ENCODE measurements at regions not wholly inside any gene's neighbourhood (a gene's known extent, or its start where the extent isn't known, plus 50 kb on each side); places are given as distances from the start of the nearest gene placed in this dataset.

DNA sequence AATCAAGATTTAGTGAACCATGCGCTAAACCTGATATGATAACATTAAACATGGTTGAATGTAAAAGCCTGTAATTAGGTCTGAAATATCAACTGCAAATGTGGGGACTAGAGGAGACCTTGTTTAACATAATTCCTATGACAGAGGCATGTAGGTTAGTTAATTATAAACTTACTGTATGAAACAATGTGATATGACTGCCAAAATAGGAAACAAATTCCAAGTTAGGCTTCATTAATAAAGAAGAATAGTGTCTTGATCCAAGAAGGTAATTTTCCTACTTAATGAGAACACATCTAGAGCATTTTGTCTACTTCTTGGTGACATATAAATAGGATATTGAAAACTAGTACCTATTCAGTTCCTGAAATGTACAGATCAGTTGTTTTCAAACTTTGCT, 136.2 kb upstream of the TARS1 start:
- DNase-seq: no peak

DNA sequence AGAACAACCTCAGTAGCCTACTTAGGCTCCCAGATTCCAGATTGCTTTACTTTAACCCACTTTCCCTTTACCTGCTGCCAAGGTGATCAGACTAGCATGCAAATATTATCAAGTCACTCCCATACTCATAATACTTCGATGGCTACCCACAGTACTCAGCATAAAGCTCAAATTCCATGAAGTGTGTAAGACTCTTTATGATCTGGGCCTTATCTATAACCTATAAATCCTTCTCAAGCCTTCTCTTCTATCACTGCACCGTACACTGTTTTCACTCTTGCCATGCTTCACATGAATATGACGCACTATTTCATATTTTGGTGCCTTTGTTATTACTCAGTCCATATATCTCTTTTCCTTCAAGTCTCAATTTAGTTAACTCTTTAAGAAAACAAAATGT, 135.2 kb upstream of the TARS1 start:
- no peak for DNase-seq

DNA sequence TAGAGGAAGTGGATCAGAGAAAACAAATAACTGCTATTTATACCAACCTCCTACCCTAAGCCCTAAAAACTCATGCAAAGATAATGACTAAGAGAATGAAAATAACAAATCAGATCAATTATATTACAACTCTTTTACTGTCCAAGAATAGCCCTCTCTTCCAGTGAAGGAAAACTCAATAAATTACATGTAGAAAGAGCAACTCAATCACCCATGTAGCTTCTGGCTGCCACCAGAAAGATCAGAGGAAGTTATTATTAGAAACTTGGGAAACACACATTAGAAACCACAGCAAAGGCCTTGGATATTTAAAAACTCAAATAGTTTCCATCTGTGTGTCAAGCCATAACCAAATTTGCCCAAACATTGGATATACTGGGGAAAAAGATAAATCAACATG, 134.0 kb upstream of the TARS1 start:
- no peak for DNase-seq

DNA sequence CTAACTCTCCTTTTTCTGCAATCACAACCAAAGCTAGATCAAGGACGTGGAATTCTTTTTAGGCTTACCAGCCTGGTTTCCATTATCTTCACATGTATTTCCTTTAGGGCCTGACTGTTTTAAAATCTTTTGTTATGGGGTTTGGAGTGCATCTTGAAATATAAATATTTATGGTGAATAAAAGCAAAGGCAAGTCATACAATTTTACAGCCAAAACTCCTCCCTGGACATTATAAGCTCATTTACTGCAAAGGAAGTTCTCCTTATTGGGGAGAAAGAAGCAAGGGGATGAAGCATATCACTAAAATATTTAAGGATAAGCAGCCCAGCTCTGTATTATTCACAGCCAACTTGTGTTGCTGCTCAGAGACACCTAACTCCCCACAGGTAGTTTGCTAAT, 132.2 kb upstream of the TARS1 start:
- DNase-seq: no peak

DNA sequence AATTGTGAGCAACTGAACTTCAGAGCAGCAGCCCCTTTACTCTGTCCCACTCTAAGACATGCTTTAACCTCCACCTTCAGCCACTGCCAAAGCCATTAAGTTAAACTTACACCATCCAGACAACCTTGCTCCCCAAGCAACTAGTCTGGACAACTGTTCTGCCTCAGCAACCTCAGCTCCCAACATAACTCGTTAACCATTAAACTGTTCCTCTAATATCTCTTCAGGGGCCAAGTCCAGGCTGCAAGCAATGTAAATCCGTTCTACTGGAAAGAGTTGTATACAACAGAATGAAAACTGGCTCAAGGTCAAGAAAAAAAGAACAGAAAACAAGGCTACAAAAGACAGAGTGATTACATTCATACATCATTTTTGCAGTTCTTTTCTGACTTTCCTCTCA, 131.7 kb upstream of the TARS1 start:
- no peak for DNase-seq

DNA sequence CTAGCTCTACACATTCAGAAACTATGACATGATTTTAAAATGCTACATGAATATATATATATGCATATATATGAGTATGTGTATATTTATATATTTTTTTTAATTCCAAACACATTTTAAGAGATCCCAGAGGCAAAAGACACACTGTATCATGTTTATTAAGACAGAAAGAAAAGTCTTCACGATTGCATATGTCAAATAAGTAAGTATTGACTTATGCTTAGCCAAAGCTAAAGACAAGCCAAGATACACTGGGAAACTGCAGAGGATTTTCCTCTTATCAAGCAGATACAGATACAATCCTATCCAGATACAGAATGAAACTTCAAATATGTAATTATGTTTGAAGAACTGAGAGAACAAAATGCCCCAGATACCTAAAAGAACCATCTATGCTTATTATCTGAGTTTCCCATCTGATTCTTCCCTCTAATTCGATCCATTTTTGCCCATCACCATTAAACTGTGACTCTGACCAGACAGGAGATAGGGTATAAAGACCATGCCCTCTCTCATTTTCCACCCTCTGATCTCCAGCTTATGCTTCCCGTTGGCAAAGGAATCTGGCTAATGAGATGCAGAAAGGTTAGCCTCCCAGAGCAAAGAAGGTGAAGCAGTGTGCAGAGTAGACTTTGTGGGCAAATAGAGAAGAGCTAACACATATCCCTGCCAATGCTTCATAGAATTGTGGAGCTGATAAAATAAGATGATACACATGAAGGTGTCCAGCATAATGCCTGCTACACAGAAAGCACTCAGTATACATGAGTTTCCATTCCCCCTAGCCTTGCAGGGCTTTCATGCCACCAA, 131.0 kb upstream of the TARS1 start:
- DNase-seq: no peak

DNA sequence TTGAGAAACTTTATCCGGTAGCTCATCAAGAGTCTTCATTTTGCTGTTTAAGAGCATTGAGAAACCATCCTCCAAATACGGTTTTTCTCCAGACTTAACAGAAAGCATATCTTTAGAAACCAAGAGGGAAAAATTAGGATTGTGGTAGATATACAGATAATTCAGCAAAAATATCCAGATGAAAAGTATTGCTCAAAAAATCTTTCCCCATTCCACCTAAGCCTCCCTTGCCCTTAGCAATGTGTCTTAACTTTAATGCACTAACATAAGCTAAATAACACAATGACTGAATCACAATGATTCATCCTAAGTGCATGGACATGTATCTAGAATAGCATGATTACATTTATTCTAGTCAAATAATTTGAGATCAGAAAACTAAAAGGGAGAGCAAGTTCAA, 130.3 kb upstream of the TARS1 start:
- no peak for DNase-seq

DNA sequence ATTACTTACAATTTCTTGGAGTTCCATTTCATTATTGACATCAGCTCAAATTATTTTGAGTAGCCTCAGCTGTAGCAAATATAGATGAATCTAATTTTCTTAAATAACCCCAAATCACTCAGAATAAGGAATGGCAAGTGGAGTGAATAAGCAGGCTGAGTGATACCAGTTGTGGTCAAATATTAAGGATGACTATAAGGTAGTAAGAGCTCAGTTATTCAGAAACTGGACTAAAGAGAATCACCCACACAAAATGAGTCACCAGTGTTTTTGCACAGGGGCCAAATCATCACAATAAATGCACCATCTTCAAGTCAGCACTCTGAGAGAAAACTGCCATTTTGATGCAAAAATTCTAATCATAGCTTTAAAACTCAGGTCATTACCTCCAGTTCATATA, 128.9 kb upstream of the TARS1 start:
- no peak for DNase-seq

DNA sequence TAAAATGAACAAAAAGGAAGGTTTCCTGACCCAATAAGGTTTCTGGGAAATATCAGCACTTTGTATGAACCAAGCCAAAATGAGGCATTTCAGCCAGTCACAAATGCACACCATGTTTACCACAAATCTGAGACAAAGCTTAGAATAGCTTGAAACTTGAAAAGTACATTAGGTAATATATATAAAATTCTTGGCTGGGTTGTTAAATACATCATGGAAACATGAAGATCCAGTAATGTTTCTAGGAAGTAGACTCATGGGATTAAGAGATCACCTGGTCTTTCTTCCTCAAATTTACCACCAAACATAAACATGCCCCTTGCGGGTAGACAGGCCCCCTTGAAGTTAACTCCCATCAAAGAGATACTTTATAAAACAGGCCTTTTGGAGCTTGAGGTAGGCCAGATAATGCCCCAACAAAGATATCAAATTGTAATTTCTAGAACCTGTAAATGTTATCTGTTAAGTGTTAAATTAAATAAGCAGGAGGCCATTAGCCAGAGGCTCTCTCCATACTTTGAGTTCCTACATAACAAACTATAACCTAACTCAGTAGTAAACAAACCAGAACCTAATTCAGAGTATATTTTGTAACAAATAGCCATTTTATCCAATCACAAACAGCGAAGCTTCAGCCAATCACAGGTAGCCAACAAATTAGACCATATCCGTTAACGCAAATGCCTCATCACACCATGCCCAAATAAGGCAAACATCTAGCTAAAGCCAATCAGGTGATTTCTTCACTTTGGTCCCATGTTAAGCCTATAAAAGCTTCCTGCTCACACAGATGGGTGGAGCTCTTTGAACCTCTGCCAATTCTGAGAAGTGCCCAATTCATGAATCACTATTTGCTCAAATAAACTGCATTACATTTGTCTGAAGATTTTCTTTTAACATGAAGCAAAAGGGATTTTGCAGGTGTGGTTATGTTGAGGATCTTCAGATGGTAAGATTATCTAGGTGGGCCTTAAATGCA, 127.9 kb upstream of the TARS1 start:
- DNase-seq: peak; percentile 50 to 51

DNA sequence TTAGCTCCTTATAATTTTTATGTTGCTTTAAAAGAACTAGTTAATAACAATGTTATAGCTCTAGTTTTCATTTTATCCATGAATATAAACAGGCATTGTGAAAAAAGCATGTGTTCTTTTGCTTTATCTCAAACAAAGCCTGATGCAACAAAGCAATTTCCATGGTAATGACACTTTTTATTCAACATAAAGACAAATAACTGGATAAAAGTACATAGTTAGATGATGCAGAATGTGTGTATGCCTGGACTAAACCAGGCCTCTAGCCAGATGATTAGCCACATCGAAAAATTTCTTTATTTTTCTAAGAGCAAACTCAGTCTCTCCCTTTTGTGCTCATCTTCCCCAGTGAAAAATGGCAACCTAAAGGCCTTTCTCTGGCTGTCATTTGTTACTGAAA, 125.6 kb upstream of the TARS1 start:
- DNase-seq: no peak

DNA sequence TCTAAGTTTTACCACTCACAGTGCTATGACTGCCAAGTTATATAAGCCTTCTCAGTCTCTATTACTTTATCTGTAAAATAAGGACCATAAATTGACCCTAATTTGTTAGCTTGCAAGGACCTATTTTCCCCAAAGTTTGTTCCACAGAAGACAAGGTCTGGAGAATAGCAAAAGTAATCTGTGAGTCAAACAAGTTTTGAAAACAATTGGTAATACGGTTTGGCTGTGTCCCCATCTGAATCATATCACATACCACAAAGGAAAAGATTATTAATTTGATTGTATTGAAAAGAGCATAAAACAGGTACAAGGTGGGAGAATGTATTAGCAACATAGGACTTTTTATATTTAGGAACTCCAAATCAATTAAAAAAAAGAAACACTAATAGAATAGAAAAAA, 124.0 kb upstream of the TARS1 start:
- DNase-seq: no peak

DNA sequence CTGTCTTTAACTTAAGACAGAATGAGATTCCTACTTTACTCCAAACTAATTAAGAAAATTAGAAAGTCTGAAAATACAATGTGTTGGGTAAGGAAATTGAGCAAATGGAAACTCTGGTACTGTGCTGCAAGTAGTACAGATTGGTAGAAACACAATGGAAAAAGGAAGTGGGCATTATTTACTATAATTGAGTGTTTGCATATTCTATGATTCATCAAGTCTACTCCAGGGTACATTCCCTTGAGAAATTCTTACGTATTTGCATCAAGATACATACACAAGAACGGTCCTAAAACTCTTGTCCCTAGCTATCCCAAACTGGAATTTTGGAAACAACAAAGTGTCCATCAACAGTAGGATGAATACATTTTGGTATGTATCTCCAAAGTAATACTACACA, 123.5 kb upstream of the TARS1 start:
- DNase-seq: no peak

DNA sequence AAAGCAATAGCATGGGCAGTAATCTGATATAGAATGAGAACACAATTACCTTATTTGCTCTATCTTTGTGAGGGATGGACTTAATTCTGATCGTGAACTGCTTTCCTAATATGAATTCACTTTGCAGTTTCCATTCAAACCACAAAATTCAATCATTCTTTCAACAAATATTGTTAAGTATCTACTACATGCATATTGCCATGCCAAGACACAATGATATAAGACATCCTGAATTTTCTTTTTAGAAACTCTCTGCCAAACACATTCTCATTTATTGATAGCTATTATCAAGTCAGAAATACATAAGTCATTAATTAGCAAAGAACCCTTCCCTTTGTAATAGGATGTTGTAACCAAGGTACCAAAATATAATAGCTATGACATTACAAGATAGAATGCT, 121.6 kb upstream of the TARS1 start:
- no peak for DNase-seq

DNA sequence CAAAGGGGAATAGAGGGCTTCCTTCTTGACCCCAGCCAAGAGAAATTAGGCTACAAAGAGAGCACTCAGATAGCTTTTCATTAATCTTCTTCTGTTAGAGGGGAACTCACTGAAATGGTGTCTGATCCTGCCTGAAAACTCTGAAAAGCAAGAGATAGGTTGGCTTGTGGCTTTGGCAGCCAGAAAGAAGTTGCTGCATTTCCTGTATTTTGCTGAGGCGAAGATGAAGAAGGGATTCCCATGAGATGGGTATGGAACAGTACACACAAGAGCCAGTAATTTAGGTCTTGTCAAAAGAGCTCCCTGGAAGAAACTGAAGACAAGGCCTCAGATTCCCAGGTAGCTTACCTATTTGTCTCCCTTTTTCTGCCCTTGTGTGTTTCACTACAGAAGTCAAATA, 120.9 kb upstream of the TARS1 start:
- DNase-seq: no peak

DNA sequence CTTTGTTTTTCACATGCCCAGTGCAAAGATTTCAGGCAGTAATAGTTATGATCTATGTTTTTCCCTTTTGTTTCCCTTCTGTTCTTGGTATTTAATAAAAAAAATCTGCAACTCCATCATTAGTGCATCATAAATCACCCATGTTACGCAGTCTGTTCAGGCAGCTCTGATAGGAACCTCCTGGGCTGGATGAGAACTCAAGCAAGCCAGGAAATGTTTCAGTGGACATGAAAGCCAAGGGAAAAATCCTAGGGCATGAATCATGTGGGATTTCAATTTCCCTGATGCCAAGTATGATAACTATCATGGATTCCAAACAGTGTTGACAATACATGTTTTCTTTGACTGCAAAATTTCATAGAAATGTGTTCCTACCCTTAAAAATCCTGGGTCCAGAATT, 119.7 kb upstream of the TARS1 start:
- DNase-seq: no peak

DNA sequence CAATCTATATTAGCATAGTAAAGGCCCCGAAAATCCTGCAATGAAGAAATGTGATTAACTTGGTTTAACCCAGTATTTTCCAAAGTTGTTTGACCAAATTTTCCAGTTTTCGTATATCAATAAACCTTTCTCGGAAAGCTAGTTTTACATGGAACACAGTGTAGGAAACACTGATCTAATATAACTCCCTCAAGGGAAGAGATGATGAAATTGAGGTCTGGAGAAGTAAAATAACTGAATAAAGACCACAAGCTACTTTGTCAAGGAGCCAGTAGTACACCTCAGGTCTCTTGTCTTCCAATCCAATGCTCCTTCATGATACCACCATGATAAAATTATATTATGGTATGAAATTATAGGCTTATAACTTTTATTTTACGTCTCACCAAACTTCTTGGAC, 118.1 kb upstream of the TARS1 start:
- DNase-seq: no peak

DNA sequence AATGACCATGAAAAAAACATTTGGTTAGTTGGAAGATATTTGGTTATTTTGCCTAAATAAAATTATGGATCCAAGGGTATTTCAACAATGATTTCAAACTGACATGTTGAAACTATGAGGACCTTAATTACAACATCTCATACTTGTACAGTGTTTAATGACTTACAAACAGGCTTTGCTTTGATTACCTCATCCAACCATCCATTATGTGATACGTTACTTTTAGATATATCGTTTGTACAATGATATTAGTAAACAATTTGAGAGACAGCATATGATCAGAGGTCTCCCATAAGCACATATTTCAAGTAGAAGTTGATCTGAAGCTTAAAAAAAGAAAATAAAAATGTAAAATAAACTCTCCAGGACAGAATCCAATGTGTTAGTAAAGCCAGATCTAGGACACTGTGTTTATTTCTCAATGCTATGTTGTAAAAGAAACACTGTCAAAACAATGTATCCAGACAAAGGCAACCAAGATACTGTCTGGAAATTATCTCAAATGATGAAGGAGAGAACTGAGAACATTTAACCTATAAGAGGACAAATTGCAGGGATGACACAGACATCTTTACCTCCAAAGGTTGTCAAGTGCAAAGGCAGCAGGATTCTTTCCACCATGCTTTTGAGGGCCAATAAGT, 116.0 kb upstream of the TARS1 start:
- no peak for DNase-seq

DNA sequence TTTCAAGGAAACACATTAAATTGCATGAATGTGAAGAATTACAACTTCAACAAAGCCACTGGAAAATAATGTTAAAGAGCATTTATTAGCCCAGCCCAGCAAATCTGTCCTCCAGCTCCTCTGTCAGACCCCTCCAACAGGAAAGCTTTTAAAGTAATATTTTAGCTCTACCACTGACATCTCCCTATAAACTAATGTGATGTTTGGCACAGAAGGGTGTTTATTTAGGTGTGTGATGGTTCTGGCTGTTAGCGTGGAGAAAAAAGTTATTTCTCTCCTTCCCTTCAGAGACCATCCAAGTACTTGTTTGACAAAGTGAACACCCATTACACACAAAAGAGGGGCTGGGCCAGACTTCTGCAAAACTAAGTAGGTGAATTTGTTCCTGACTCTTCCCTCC, 111.9 kb upstream of the TARS1 start:
- no peak for DNase-seq

DNA sequence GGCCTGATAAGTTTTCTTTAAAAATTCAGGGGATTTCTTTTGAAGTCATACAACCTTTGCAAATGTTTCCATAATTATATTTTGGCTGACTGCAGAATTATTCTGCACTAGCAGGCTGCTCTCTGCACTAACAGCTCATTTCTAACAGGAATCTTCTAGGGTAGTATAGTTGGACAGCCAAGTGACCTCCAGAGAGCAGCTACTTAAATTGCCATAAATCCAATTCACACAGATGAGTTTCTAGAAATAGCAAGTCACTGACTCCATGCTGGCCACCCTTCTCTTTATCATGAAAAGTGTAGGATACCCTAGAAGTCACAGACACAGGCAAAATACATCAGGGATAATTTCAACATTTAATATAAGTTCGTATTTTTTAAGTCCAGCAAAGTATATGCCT, 110.9 kb upstream of the TARS1 start:
- DNase-seq: no peak

DNA sequence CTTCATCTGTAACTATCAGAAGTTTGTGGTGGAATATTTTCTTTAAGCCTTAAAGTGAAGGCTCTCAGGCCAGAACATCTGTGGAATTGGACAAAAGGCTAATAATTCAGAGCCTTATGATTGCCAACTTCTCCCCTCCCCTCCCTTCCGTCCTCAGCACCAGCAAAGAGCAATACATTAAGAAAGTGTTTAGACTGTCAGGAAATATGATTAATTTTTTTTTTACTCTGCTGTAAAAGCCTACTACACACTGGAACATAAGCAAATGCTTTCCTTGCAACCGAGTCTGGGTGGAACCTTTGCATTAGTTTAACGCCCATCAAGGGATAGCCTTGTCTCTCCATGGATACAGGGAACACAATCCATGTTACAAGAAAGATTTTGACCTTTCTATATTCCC, 110.3 kb upstream of the TARS1 start:
- DNase-seq: no peak

DNA sequence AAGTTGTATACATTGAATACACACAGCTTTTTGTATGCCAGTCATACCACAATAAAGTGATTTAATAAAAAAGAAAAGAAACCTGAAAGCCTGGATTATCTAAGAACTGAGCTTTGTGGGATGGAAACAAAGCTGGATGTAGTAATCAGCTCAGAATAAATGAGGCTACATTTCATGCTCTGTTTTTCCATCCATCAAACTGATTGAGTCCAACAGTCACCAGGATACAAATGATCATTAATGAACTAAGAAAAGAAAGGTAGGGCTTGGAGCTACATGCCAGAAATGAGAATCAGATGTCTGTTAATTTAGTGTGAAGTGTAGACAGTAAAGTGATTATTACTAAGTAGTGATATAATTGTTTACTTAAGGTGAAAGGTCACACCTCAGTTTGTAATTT, 109.8 kb upstream of the TARS1 start:
- no peak for DNase-seq

DNA sequence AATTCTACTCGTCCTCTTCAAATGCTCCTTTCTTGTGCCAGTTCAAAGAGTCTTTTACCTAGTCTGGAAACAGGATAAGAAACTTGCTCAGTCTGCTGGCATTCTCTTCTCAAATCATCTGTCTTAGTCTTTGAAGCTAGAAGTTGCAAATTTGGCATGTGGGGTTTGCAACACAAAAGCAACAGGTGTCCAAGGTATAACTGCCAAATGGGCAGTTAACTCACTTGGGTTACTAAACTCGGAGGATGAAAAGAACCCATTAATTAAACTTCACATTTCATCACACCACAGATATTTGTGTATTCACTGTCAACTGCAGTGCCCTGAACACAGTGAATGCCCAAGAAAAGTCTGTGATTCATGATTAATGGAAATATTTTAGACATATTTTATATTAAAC, 108.0 kb upstream of the TARS1 start:
- DNase-seq: no peak

DNA sequence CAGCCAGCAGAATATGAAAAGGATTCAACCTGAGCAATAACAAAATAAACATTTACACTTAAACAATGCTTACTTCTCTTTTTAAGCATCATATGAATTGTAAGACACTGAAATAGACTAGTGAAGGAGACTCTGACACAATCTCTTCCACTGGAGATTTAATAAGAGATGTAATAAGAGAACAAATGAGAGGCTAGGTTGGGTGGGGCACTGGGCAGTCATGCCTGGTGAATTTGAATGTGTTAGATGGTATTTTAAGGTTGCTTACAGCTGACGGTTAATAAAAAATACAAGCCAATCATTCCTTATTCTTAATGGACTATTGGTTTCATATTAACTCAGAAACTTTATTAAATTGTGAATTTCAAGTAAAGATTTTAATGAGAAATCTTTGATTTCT, 105.9 kb upstream of the TARS1 start:
- DNase-seq: no peak
